ENCODE measurements at regions not wholly inside any gene's neighbourhood (a gene's known extent, or its start where the extent isn't known, plus 50 kb on each side); places are given as distances from the start of the nearest gene placed in this dataset.

GRCh38 chr4:94156826-94157225, 50.8 kb upstream of the SMARCAD1 start:
- TF ChIP-seq, protein P1, sequence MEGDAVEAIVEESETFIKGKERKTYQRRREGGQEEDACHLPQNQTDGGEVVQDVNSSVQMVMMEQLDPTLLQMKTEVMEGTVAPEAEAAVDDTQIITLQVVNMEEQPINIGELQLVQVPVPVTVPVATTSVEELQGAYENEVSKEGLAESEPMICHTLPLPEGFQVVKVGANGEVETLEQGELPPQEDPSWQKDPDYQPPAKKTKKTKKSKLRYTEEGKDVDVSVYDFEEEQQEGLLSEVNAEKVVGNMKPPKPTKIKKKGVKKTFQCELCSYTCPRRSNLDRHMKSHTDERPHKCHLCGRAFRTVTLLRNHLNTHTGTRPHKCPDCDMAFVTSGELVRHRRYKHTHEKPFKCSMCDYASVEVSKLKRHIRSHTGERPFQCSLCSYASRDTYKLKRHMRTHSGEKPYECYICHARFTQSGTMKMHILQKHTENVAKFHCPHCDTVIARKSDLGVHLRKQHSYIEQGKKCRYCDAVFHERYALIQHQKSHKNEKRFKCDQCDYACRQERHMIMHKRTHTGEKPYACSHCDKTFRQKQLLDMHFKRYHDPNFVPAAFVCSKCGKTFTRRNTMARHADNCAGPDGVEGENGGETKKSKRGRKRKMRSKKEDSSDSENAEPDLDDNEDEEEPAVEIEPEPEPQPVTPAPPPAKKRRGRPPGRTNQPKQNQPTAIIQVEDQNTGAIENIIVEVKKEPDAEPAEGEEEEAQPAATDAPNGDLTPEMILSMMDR (IDR thresholded peaks at IDR 0.05 in 2 of 3, conservative IDR thresholded peaks at IDR 0.05 in 1 of 3; ENCODE audit: borderline replicate concordance in 1 of 3, insufficient read depth in 1 of 3, low read depth in 2 of 3, low read length in 2 of 3): no peak
- TF ChIP-seq SP1 (IDR thresholded peaks at IDR 0.05; ENCODE audit: low read depth) (no peak), EZH2 (IDR thresholded peaks at IDR 0.05) (no peak), YY1 (IDR thresholded peaks at IDR 0.05; ENCODE audit: extremely low read depth, insufficient replicate concordance, low read depth, low read length) (no peak), POLR2A (IDR thresholded peaks at IDR 0.05; ENCODE audit: borderline replicate concordance, extremely low read depth, insufficient read depth, insufficient read length) (no peak), JUND (IDR thresholded peaks at IDR 0.05) (no peak), EZH2phosphoT487 (IDR thresholded peaks at IDR 0.05; ENCODE audit: borderline replicate concordance) (no peak), SRF (IDR thresholded peaks at IDR 0.05; ENCODE audit: low read depth) (no peak), SIN3A (IDR thresholded peaks at IDR 0.05; ENCODE audit: low read depth) (no peak), CEBPB (IDR thresholded peaks at IDR 0.05; ENCODE audit: low read depth) (no peak), EGR1 (IDR thresholded peaks at IDR 0.05; ENCODE audit: low read depth) (no peak), POLR2AphosphoS5 (IDR thresholded peaks at IDR 0.05; ENCODE audit: low read depth, low read length) (no peak), ZNF274 (IDR thresholded peaks at IDR 0.05; ENCODE audit: low read depth, low read length) (no peak)

Measured in HCT116 (cell line).